SK-N-SH treated with all-trans-retinoic acid at 6 μM for 48 hours (cell line): ENCODE measurements at regions not wholly inside any gene's neighbourhood (a gene's known extent, or its start where the extent isn't known, plus 50 kb on each side); places are given as distances from the start of the nearest gene placed in this dataset.

Source experiments
- RARB ChIP-seq: fragments of 250-450 bp; sonication (Bioruptor Pico); IDR thresholded peaks from 2 replicates; pipeline ENCODE4 v1.8.0; 2021; ENCODE audit warnings: mild to moderate bottlenecking, moderate library complexity
- TCF4 ChIP-seq: fragments of 250-450 bp; sonication (Bioruptor Pico); IDR thresholded peaks from 2 replicates; pipeline ENCODE4 v1.8.0; 2021; ENCODE audit warnings: mild to moderate bottlenecking, moderate library complexity, borderline replicate concordance
- ZC3H10 ChIP-seq: fragments of 250-450 bp; sonication (Bioruptor Pico); IDR thresholded peaks from 2 replicates; pipeline ENCODE4 v1.5.1; 2021; ENCODE audit warnings: mild to moderate bottlenecking, moderate library complexity
- ZFP30 ChIP-seq: fragments of 450-650 bp; formaldehyde crosslinking; IDR thresholded peaks from 2 replicates; pipeline ENCODE4 v1.5.0; 2022; ENCODE audit warnings: mild to moderate bottlenecking, moderate library complexity
- TF ChIP-seq, protein P1 (sequence below): fragments of 250-450 bp; sonication (Bioruptor Pico); IDR thresholded peaks from 2 replicates; pipeline ENCODE4 v1.8.0; 2020; ENCODE audit warnings: mild to moderate bottlenecking, moderate library complexity, borderline replicate concordance
- TF ChIP-seq, protein P2 (sequence below): fragments of 250-450 bp; sonication (Bioruptor Pico); IDR thresholded peaks from 2 replicates; pipeline ENCODE4 v1.8.0; 2021; ENCODE audit warnings: low read depth, mild to moderate bottlenecking, moderate library complexity, borderline replicate concordance

DNA sequence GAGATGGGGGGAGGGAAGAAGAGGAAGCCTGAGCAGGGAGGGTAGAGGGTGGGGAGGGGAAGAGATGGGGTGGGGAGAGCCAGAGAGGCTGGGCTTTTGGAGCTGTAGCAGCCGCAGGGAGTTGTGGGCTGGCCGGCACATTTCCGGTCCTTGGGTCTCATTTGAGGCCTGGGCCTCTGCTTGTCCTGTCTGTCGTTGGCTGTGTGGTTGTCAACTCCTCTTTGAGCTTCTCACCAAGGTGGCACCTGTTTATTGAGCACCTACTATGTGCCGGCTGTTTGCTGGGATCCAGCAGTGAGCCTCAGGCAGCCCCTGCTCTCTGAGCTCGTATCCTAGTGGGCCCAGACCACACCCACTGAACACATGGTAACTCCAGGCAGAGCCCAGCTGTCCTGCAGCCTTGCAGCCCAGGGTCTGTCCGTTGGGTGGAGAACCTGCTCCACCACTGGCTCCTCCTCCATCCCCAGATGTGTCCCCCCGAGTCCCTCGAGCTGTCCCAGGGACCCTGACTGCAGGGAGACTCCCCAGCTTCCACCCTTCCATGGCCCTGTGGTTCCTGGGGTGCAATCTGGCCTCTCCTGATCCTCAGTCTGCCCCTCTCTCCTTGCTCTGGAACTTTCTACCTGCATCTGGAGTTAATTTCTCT lies 164.9 kb downstream of the IRF8 start:
- TF ChIP-seq, protein P1, sequence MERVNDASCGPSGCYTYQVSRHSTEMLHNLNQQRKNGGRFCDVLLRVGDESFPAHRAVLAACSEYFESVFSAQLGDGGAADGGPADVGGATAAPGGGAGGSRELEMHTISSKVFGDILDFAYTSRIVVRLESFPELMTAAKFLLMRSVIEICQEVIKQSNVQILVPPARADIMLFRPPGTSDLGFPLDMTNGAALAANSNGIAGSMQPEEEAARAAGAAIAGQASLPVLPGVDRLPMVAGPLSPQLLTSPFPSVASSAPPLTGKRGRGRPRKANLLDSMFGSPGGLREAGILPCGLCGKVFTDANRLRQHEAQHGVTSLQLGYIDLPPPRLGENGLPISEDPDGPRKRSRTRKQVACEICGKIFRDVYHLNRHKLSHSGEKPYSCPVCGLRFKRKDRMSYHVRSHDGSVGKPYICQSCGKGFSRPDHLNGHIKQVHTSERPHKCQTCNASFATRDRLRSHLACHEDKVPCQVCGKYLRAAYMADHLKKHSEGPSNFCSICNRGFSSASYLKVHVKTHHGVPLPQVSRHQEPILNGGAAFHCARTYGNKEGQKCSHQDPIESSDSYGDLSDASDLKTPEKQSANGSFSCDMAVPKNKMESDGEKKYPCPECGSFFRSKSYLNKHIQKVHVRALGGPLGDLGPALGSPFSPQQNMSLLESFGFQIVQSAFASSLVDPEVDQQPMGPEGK, result no peak
- TF ChIP-seq TCF4 (CRISPR knock-in tag) (no peak), RARB (CRISPR knock-in tag) (no peak), ZFP30 (CRISPR knock-in tag) (no peak), ZC3H10 (no peak)
- TF ChIP-seq, protein P2, sequence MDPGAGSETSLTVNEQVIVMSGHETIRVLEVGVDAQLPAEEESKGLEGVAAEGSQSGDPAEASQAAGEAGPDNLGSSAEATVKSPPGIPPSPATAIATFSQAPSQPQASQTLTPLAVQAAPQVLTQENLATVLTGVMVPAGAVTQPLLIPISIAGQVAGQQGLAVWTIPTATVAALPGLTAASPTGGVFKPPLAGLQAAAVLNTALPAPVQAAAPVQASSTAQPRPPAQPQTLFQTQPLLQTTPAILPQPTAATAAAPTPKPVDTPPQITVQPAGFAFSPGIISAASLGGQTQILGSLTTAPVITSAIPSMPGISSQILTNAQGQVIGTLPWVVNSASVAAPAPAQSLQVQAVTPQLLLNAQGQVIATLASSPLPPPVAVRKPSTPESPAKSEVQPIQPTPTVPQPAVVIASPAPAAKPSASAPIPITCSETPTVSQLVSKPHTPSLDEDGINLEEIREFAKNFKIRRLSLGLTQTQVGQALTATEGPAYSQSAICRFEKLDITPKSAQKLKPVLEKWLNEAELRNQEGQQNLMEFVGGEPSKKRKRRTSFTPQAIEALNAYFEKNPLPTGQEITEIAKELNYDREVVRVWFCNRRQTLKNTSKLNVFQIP (CRISPR knock-in tag), result no peak
